HepG2 (cell line): ENCODE measurements at regions not wholly inside any gene's neighbourhood (a gene's known extent, or its start where the extent isn't known, plus 50 kb on each side); places are given as distances from the start of the nearest gene placed in this dataset.
A peak's percentile ranks its signal among the peaks of the same experiment; 100 is the strongest.

Experiments
- ATAC-seq: fragments of 200-7000 bp; cut with Tn5 transposase; 3 replicates; pipeline ENCODE4 v1.9.1; 2020; ENCODE audit warnings: mild to moderate bottlenecking, moderate library complexity
- BruUV-seq: library from RNA; stranded (reverse); fragments of 400-500 nt; replicated peaks from 2 replicates; lab custom pipeline; 2021; lab: Mats Ljungman, UMichigan
- CTCF ChIA-PET: fragments of 300-600 bp; formaldehyde crosslinking; extraction: SDS; loops from one replicate; lab custom pipeline; 2021; ENCODE audit warnings: low total read pairs, inconsistent platforms, low intra/inter-chr PET ratio; lab: Yijun Ruan, JAX
- POLR2A ChIA-PET: fragments of 350-600 bp; sonication (Branson Sonifier 250); formaldehyde crosslinking; loops from one replicate; lab custom pipeline; 2020; ENCODE audit warnings: antibody characterized with exemption, inconsistent platforms; lab: Yijun Ruan, JAX
- DNase-seq: peaks from one replicate; pipeline ENCODE4 v3.0.0-alpha.2; 2015; ENCODE audit warnings: low spot score
- FAIRE-seq: peaks from 3 replicates; lab custom pipeline; 2011; peaks lifted over from hg19 to GRCh38; lab: Jason Lieb, UNC
- H2AFZ ChIP-seq: one replicate; pipeline ENCODE4 v1.6.1; 2011; ENCODE audit warnings: low read length, inconsistent platforms
- H3K27ac ChIP-seq: fragments of 300-600 bp; 3 replicates; pipeline ENCODE4 v1.8.0; 2011; ENCODE audit warnings: mixed run types, mild to moderate bottlenecking, mixed read lengths, low read length, inconsistent platforms; ENCODE audit not compliant: insufficient read depth; ENCODE audit errors: extremely low read length
- H3K27me3 ChIP-seq, 2 experiments: fragments of 200-600 bp in 1 of 2; 2 replicates in 1 of 2; 3 replicates in 1 of 2; pipeline versions ENCODE4 v1.6.0 to v1.8.0; 2011; ENCODE audit warnings: low read length in 2 of 2, mild to moderate bottlenecking in 2 of 2, moderate library complexity in 2 of 2, inconsistent platforms in 1 of 2; ENCODE audit not compliant: insufficient read depth in 2 of 2, control insufficient read depth in 1 of 2
- H3K36me3 ChIP-seq, 2 experiments: fragments of 200-600 bp in 1 of 2; replicated peaks in 1 of 2; 2 replicates in 1 of 2; 3 replicates in 1 of 2; pipeline versions ENCODE4 v1.5.1 to v1.8.0; 2011; ENCODE audit warnings: low read length in 2 of 2, inconsistent platforms in 1 of 2; ENCODE audit not compliant: insufficient read depth in 2 of 2, control insufficient read depth in 1 of 2
- H3K4me1 ChIP-seq: 2 replicates; pipeline ENCODE4 v1.5.1; 2012; ENCODE audit warnings: low read length, inconsistent platforms; ENCODE audit not compliant: insufficient read depth
- H3K4me2 ChIP-seq: 2 replicates; pipeline ENCODE4 v1.6.0; 2011; ENCODE audit warnings: low read depth, low read length, inconsistent platforms
- H3K4me3 ChIP-seq, 3 experiments: fragments of 200-600 bp in 1 of 3; sonication (generic), shearing (Covaris generic) in 1 of 3; replicated peaks in 1 of 3; 2 replicates each; pipeline ENCODE4 v1.5.1; 2011 to 2016; ENCODE audit warnings: low read length in 3 of 3, inconsistent platforms in 2 of 3, low read depth in 2 of 3, mild to moderate bottlenecking in 2 of 3, control low read depth in 1 of 3, mixed read lengths in 1 of 3; ENCODE audit not compliant: insufficient read depth in 1 of 3
- H3K79me2 ChIP-seq: one replicate; pipeline ENCODE4 v1.6.1; 2011; ENCODE audit warnings: low read length, inconsistent platforms; ENCODE audit not compliant: insufficient read depth
- H3K9ac ChIP-seq: 2 replicates; pipeline ENCODE4 v1.6.0; 2011; ENCODE audit warnings: mild to moderate bottlenecking, low read depth, low read length, inconsistent platforms; ENCODE audit not compliant: insufficient read depth
- H3K9me3 ChIP-seq: 2 replicates; pipeline ENCODE4 v1.5.1; 2012; ENCODE audit warnings: mild to moderate bottlenecking, low read length
- H4K20me1 ChIP-seq: 2 replicates; pipeline ENCODE4 v1.6.0; 2011; ENCODE audit warnings: inconsistent platforms, mild to moderate bottlenecking, low read length, moderate library complexity; ENCODE audit not compliant: insufficient read depth
- IRF1 ChIP-seq: sonication (generic); formaldehyde crosslinking; IDR thresholded peaks from 2 replicates; pipeline ENCODE4 v1.4.0; 2020; ENCODE audit warnings: low read depth, mild to moderate bottlenecking, missing genetic modification reagents
- KIAA2018 ChIP-seq: sonication (generic); formaldehyde crosslinking; IDR thresholded peaks from 2 replicates; pipeline ENCODE4 v1.5.0; 2020; ENCODE audit warnings: mild to moderate bottlenecking, missing genetic modification reagents, borderline replicate concordance
- KMT2B ChIP-seq: IDR thresholded peaks from 2 replicates; pipeline ENCODE4 v1.6.1; 2016; ENCODE audit warnings: missing genetic modification reagents, missing compliant biosample characterization
- PCBP2 ChIP-seq: fragments of 200-400 bp; formaldehyde crosslinking; optimal IDR thresholded peaks from 2 replicates; pipeline ENCODE3; 2018; ENCODE audit warnings: low read length, low read depth; ENCODE audit not compliant: poor library complexity, severe bottlenecking
- PHF5A ChIP-seq: IDR thresholded peaks from one replicate; pipeline ENCODE4 v1.6.1; 2018; ENCODE audit warnings: low read depth, missing genetic modification reagents; ENCODE audit not compliant: unreplicated experiment
- RFXANK ChIP-seq: IDR thresholded peaks from 2 replicates; pipeline ENCODE4 v1.6.1; 2016
- RXRB ChIP-seq: IDR thresholded peaks from 2 replicates; pipeline ENCODE4 v1.6.1; 2016; ENCODE audit warnings: borderline replicate concordance, missing genetic modification reagents, missing compliant biosample characterization
- SAP130 ChIP-seq: IDR thresholded peaks from 2 replicates; pipeline ENCODE4 v1.6.1; 2016; ENCODE audit warnings: low read depth
- TBL1XR1 ChIP-seq: fragments of 150-350 bp; IDR thresholded peaks from 2 replicates; pipeline ENCODE4 v1.6.1; 2014; ENCODE audit warnings: borderline replicate concordance, low read length; ENCODE audit not compliant: partially characterized antibody
- YEATS4 ChIP-seq: sonication (generic); formaldehyde crosslinking; IDR thresholded peaks from 2 replicates; pipeline ENCODE4 v1.4.0; 2020; ENCODE audit warnings: missing genetic modification reagents, borderline replicate concordance
- ZNF558 ChIP-seq: sonication (generic); formaldehyde crosslinking; IDR thresholded peaks from 2 replicates; pipeline ENCODE4 v1.9.0; 2022; ENCODE audit warnings: mild to moderate bottlenecking, missing genetic modification reagents, borderline replicate concordance
- ZNF598 ChIP-seq: sonication (generic); formaldehyde crosslinking; IDR thresholded peaks from 2 replicates; pipeline ENCODE4 v1.5.1; 2020; ENCODE audit warnings: mild to moderate bottlenecking, missing genetic modification reagents, borderline replicate concordance
- ZSCAN9 ChIP-seq: IDR thresholded peaks from 2 replicates; pipeline ENCODE4 v1.6.1; 2016; ENCODE audit warnings: borderline replicate concordance
- WGBS: methylation state at CpG from one replicate; pipeline ENCODE4 v1.1.6; 2017; ENCODE audit warnings: low lambda C conversion rate; 5-methylcytosine and 5-hydroxymethylcytosine counted together
- in situ Hi-C: cut with HindIII; loops from 2 replicates; pipeline ENCODE4 v1.10.0; 2017; ENCODE audit warnings: low pct_unique_long_range_greater_than_20kb; ENCODE audit not compliant: extremely low pct_ligation_motif_present
- intact Hi-C: fragments of 100-400 bp; cut with micrococcal nuclease; formaldehyde crosslinking; loops from one replicate; pipeline ENCODE4 v1.10.0; 2022; ENCODE audit not compliant: unreplicated experiment

- WGBS, result 3% methylated on average over 16 of the region's 17 CpGs
- in situ Hi-C loops, result no loop called here
- Histone ChIP-seq H3K79me2 (no peaks in the 10 kb centered on the region), H3K36me3 (no peaks in the 10 kb centered on the region), H2AFZ (peak overlapping the region; percentile 20), H3K4me3 (peak overlapping the region in 2 of 3 experiments; percentile 8 to 38; a peak in 3 of 6 replicates), H3K4me2 (peak overlapping the region; percentile 66), H3K27me3 (no peaks in the 10 kb centered on the region; a peak in 1 of 5 replicates), H3K9me3 (no peaks in the 10 kb centered on the region), H3K9ac (peak overlapping the region; percentile 38), H4K20me1 (no peaks in the 10 kb centered on the region), H3K4me1 (peaks cover 100% of the 10 kb centered on the region), H3K27ac (peak overlapping the region; percentile 77)
- CTCF ChIA-PET, result no interaction called here
- no TSS peak for BruUV-seq
- FAIRE-seq, result peak; percentile 34
- peak; percentile 98 for ATAC-seq
- peak; percentile 88 for DNase-seq
- intact Hi-C loops, result no loop called here
- POLR2A ChIA-PET, result interaction anchor here (0.7 to 2.8 kb wide), 6 partner anchors 21 to 106 kb away, joined by 3 to 14 read pairs (median 5); no protein-coding TSS in a partner anchor
- TF ChIP-seq SAP130 (CRISPR knock-in tag) (peak; percentile 79), YEATS4 (CRISPR knock-in tag) (no peak; the same call in 1 of the 2 replicates), RFXANK (CRISPR knock-in tag) (no peak), KMT2B (CRISPR knock-in tag) (peak; percentile 40; the same call in 1 of the 2 replicates), ZSCAN9 (CRISPR knock-in tag) (peak; percentile 67; the same call in 1 of the 2 replicates), PCBP2 (no peak), ZNF558 (peak; percentile 48; the same call in 1 of the 2 replicates), TBL1XR1 (no peak), ZNF598 (CRISPR knock-in tag) (peak; percentile 69; the same call in 1 of the 2 replicates), IRF1 (CRISPR knock-in tag) (no peak), PHF5A (CRISPR knock-in tag) (peak; percentile 66), KIAA2018 (CRISPR knock-in tag) (no peak), RXRB (CRISPR knock-in tag) (peak; percentile 90)
These were observed 184.2 kb downstream of the ETS2 start for GRCh38 chr21:38989745-38990423.
